ENCODE measurements at regions not wholly inside any gene's neighbourhood (a gene's known extent, or its start where the extent isn't known, plus 50 kb on each side); places are given as distances from the start of the nearest gene placed in this dataset.

DNA sequence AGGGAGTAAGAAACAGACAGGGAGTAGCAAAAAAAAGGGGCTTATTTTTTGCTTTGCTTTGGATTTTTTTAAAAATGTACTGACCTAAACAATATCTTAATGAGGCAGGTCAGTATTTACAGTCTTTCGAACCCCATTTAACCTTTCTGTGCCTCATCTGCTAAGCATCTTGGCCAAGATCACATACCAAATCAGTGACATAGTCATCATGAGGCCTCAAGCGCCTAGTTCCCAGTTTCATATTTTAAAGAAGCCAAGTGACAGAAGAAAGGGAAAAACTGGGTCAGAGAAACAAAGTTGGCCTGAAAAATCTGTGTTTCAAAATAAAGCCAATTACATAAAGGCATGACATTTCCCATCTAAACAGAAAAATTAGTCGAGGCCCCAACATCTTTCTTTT lies 94.6 kb upstream of the WDR44 start:
- Histone ChIP-seq H3K9me3 (ENCODE audit: insufficient read depth, low read depth, low read length) (no peaks in the 10 kb centered on the region), H3K79me1 (ENCODE audit: low read length) (no peaks in the 10 kb centered on the region), H3K23ac (ENCODE audit: low read length) (no peak overlapping the region), H3K18ac (ENCODE audit: low read length) (no peak overlapping the region), H3K27ac (ENCODE audit: low read depth, low read length) (no peak overlapping the region), H2BK5ac (ENCODE audit: low read depth, low read length, poor library complexity) (no peak overlapping the region), H4K12ac (ENCODE audit: low read depth, low read length) (no peak overlapping the region), H3K4me2 (ENCODE audit: low read length) (no peak overlapping the region), H3K9ac (ENCODE audit: low read length) (no peak overlapping the region), H3K79me2 (ENCODE audit: control insufficient read depth, insufficient read depth, low read length, poor library complexity) (no peaks in the 10 kb centered on the region), H3K27me3 (ENCODE audit: insufficient read depth, low read length) (no peaks in the 10 kb centered on the region), H2AK5ac (ENCODE audit: low read length) (no peak overlapping the region), H4K91ac (ENCODE audit: low read depth, low read length) (no peak overlapping the region), H3K36me3 (ENCODE audit: control insufficient read depth in 1 of 2, insufficient read depth in 2 of 2, low read length in 2 of 2) (no peaks in the 10 kb centered on the region), H3K4me3 (ENCODE audit: low read depth, low read length) (no peak overlapping the region), H3K4ac (ENCODE audit: low read depth, low read length) (no peak overlapping the region), H2AFZ (ENCODE audit: insufficient read depth, low read length, poor library complexity) (no peak overlapping the region), H3K14ac (ENCODE audit: low read length) (no peak overlapping the region), H4K8ac (ENCODE audit: low read depth, low read length) (no peak overlapping the region), H2BK120ac (ENCODE audit: insufficient read depth, low read length, poor library complexity) (no peak overlapping the region), H3K4me1 (ENCODE audit: control insufficient read depth in 1 of 2, insufficient read depth in 2 of 2, low read length in 2 of 2) (no peaks in the 10 kb centered on the region), H2BK12ac (ENCODE audit: low read length) (no peak overlapping the region)
- no CpG with 5 or more reads among the region's 3 CpGs for WGBS (ENCODE audit: extremely low coverage, insufficient coverage, insufficient read length)
- DNase-seq = peak in 1 of 2 donors; percentile 43

DNA sequence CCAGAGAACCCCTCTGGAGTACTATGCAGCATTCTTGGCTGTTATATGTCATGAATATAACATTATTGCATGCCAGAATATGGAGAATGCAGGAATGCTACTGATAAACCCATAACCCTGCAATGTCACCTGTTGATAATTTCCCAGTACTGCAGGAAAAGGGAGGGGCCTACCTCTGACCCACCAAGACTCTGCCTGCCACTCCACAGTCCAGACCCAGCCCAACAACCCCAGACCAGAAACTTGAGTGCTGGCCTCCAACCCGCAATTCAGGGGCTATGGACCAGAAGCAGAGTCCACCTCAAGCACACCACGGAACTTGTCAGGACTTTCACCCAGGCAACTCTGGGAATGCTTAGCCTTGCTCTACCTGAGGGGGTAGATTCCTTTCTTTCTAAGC lies 92.9 kb upstream of the WDR44 start:
- no peaks in the 10 kb centered on the region for H3K36me3 ChIP-seq (ENCODE audit: control insufficient read depth in 1 of 2, insufficient read depth in 2 of 2, low read length in 2 of 2)
- H2BK5ac ChIP-seq (ENCODE audit: low read depth, low read length, poor library complexity) = no peak overlapping the region
- no peak overlapping the region for H3K18ac ChIP-seq (ENCODE audit: low read length)
- no peaks in the 10 kb centered on the region for H3K79me2 ChIP-seq (ENCODE audit: control insufficient read depth, insufficient read depth, low read length, poor library complexity)
- no peak overlapping the region for H2BK120ac ChIP-seq (ENCODE audit: insufficient read depth, low read length, poor library complexity)
- WGBS (ENCODE audit: extremely low coverage, insufficient coverage, insufficient read length) = no CpG with 5 or more reads among the region's 2 CpGs
- no peak overlapping the region for H2BK12ac ChIP-seq (ENCODE audit: low read length)
- H3K9ac ChIP-seq (ENCODE audit: low read length) = no peak overlapping the region
- H3K4me2 ChIP-seq (ENCODE audit: low read length) = no peak overlapping the region
- H3K27me3 ChIP-seq (ENCODE audit: insufficient read depth, low read length) = no peaks in the 10 kb centered on the region
- DNase-seq = peak in 1 of 2 donors; percentile 35
- no peak overlapping the region for H3K23ac ChIP-seq (ENCODE audit: low read length)
- H3K79me1 ChIP-seq (ENCODE audit: low read length) = no peaks in the 10 kb centered on the region
- H4K91ac ChIP-seq (ENCODE audit: low read depth, low read length) = no peak overlapping the region
- H3K4me3 ChIP-seq (ENCODE audit: low read depth, low read length) = no peak overlapping the region
- H3K4ac ChIP-seq (ENCODE audit: low read depth, low read length) = no peak overlapping the region
- H3K14ac ChIP-seq (ENCODE audit: low read length) = no peak overlapping the region
- H3K27ac ChIP-seq (ENCODE audit: low read depth, low read length) = no peak overlapping the region
- H2AK5ac ChIP-seq (ENCODE audit: low read length) = no peak overlapping the region
- no peak overlapping the region for H4K8ac ChIP-seq (ENCODE audit: low read depth, low read length)
- H2AFZ ChIP-seq (ENCODE audit: insufficient read depth, low read length, poor library complexity) = no peak overlapping the region
- no peaks in the 10 kb centered on the region for H3K4me1 ChIP-seq (ENCODE audit: control insufficient read depth in 1 of 2, insufficient read depth in 2 of 2, low read length in 2 of 2)
- no peaks in the 10 kb centered on the region for H3K9me3 ChIP-seq (ENCODE audit: insufficient read depth, low read depth, low read length)
- H4K12ac ChIP-seq (ENCODE audit: low read depth, low read length) = no peak overlapping the region

DNA sequence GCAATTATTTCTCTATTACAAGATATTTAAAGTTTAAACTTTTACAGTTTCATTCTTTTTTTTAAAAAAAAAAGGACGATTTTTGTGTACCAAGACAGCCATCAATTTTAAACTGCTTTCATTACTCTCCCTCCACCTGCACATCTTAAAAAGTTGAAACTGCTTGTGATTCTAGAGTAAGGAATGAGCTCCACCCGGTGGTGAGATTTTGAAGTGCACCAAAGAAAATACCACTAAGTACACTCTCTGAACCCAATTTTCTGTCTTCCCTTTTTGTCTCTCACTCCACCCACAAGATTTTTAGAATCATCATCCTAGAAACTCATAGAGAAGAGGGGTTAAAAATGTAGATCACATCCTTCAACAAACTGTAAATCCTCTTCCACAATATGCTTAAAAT lies 91.3 kb upstream of the WDR44 start:
- H2AK5ac ChIP-seq (ENCODE audit: low read length) = no peak overlapping the region
- H3K4me2 ChIP-seq (ENCODE audit: low read length) = no peak overlapping the region
- H3K79me1 ChIP-seq (ENCODE audit: low read length) = no peaks in the 10 kb centered on the region
- no peak overlapping the region for H3K14ac ChIP-seq (ENCODE audit: low read length)
- no peak overlapping the region for H3K18ac ChIP-seq (ENCODE audit: low read length)
- WGBS (ENCODE audit: extremely low coverage, insufficient coverage, insufficient read length) = no CpG with 5 or more reads among the region's 2 CpGs
- no peak overlapping the region for H3K23ac ChIP-seq (ENCODE audit: low read length)
- no peak overlapping the region for H2AFZ ChIP-seq (ENCODE audit: insufficient read depth, low read length, poor library complexity)
- H3K79me2 ChIP-seq (ENCODE audit: control insufficient read depth, insufficient read depth, low read length, poor library complexity) = no peaks in the 10 kb centered on the region
- no peak overlapping the region for H4K8ac ChIP-seq (ENCODE audit: low read depth, low read length)
- H3K9me3 ChIP-seq (ENCODE audit: insufficient read depth, low read depth, low read length) = no peaks in the 10 kb centered on the region
- no peaks in the 10 kb centered on the region for H3K4me1 ChIP-seq (ENCODE audit: control insufficient read depth in 1 of 2, insufficient read depth in 2 of 2, low read length in 2 of 2)
- H2BK12ac ChIP-seq (ENCODE audit: low read length) = no peak overlapping the region
- H3K27ac ChIP-seq (ENCODE audit: low read depth, low read length) = no peak overlapping the region
- peak; percentile 28 to 79 for DNase-seq
- H2BK5ac ChIP-seq (ENCODE audit: low read depth, low read length, poor library complexity) = no peak overlapping the region
- H3K4me3 ChIP-seq (ENCODE audit: low read depth, low read length) = no peak overlapping the region
- H3K27me3 ChIP-seq (ENCODE audit: insufficient read depth, low read length) = no peaks in the 10 kb centered on the region
- no peak overlapping the region for H4K12ac ChIP-seq (ENCODE audit: low read depth, low read length)
- no peaks in the 10 kb centered on the region for H3K36me3 ChIP-seq (ENCODE audit: control insufficient read depth in 1 of 2, insufficient read depth in 2 of 2, low read length in 2 of 2)
- no peak overlapping the region for H2BK120ac ChIP-seq (ENCODE audit: insufficient read depth, low read length, poor library complexity)
- no peak overlapping the region for H3K4ac ChIP-seq (ENCODE audit: low read depth, low read length)
- H3K9ac ChIP-seq (ENCODE audit: low read length) = no peak overlapping the region
- H4K91ac ChIP-seq (ENCODE audit: low read depth, low read length) = no peak overlapping the region

DNA sequence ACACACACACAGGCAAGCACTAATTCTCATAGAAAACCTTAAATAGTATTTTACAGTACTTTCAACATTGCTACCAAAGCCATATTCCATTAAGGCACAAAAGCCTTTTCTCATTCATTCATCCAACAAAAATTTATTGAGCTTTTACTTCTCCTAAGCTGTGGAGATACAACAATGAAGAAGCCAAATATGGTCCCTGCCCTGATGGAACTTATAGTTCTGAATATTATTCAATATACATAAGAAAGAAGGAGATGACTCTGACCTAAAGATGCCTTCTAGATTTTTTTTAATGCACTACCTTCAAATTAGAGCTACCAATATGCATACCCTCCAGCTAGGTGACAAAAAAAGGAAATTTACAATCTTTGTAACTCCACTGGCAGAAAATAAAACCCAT lies 90.0 kb upstream of the WDR44 start:
- no peak overlapping the region for H3K14ac ChIP-seq (ENCODE audit: low read length)

More for the DNA sequence above, 90.0 kb upstream of the WDR44 start:
- no peak overlapping the region for H4K91ac ChIP-seq (ENCODE audit: low read depth, low read length)
- H4K8ac ChIP-seq (ENCODE audit: low read depth, low read length) = no peak overlapping the region
- H3K4me3 ChIP-seq (ENCODE audit: low read depth, low read length) = no peak overlapping the region
- no peak overlapping the region for H2AK5ac ChIP-seq (ENCODE audit: low read length)
- H3K4me1 ChIP-seq (ENCODE audit: control insufficient read depth in 1 of 2, insufficient read depth in 2 of 2, low read length in 2 of 2) = no peaks in the 10 kb centered on the region
- no peak overlapping the region for H2BK120ac ChIP-seq (ENCODE audit: insufficient read depth, low read length, poor library complexity)
- H3K18ac ChIP-seq (ENCODE audit: low read length) = no peak overlapping the region
- H3K4ac ChIP-seq (ENCODE audit: low read depth, low read length) = no peak overlapping the region
- H3K4me2 ChIP-seq (ENCODE audit: low read length) = no peak overlapping the region
- no peak overlapping the region for H3K27ac ChIP-seq (ENCODE audit: low read depth, low read length)
- H2BK5ac ChIP-seq (ENCODE audit: low read depth, low read length, poor library complexity) = no peak overlapping the region
- H3K79me1 ChIP-seq (ENCODE audit: low read length) = no peaks in the 10 kb centered on the region
- H3K79me2 ChIP-seq (ENCODE audit: control insufficient read depth, insufficient read depth, low read length, poor library complexity) = no peaks in the 10 kb centered on the region
- no peaks in the 10 kb centered on the region for H3K27me3 ChIP-seq (ENCODE audit: insufficient read depth, low read length)
- H2BK12ac ChIP-seq (ENCODE audit: low read length) = no peak overlapping the region
- H3K23ac ChIP-seq (ENCODE audit: low read length) = no peak overlapping the region
- no peak overlapping the region for H2AFZ ChIP-seq (ENCODE audit: insufficient read depth, low read length, poor library complexity)
- H3K36me3 ChIP-seq (ENCODE audit: control insufficient read depth in 1 of 2, insufficient read depth in 2 of 2, low read length in 2 of 2) = no peaks in the 10 kb centered on the region
- DNase-seq = no peak
- no peaks in the 10 kb centered on the region for H3K9me3 ChIP-seq (ENCODE audit: insufficient read depth, low read depth, low read length)
- H3K9ac ChIP-seq (ENCODE audit: low read length) = no peak overlapping the region
- H4K12ac ChIP-seq (ENCODE audit: low read depth, low read length) = no peak overlapping the region

Data from trophoblast cell (in vitro differentiated cells and primary cell).